ENCODE measurements at regions not wholly inside any gene's neighbourhood (a gene's known extent, or its start where the extent isn't known, plus 50 kb on each side); places are given as distances from the start of the nearest gene placed in this dataset.

- TF ChIP-seq EP300 (IDR thresholded peaks at IDR 0.05), result no peak
- no peak for TF ChIP-seq POLR2A (IDR thresholded peaks at IDR 0.05)
- TF ChIP-seq POLR2AphosphoS5 (IDR thresholded peaks at IDR 0.05), result no peak
- TF ChIP-seq, protein P1, sequence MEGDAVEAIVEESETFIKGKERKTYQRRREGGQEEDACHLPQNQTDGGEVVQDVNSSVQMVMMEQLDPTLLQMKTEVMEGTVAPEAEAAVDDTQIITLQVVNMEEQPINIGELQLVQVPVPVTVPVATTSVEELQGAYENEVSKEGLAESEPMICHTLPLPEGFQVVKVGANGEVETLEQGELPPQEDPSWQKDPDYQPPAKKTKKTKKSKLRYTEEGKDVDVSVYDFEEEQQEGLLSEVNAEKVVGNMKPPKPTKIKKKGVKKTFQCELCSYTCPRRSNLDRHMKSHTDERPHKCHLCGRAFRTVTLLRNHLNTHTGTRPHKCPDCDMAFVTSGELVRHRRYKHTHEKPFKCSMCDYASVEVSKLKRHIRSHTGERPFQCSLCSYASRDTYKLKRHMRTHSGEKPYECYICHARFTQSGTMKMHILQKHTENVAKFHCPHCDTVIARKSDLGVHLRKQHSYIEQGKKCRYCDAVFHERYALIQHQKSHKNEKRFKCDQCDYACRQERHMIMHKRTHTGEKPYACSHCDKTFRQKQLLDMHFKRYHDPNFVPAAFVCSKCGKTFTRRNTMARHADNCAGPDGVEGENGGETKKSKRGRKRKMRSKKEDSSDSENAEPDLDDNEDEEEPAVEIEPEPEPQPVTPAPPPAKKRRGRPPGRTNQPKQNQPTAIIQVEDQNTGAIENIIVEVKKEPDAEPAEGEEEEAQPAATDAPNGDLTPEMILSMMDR (IDR thresholded peaks at IDR 0.05), result no peak
- Histone ChIP-seq H3K36me3 (no peaks in the 10 kb centered on the region), H3K4me3 (no peak overlapping the region), H3K4me1 (no peaks in the 10 kb centered on the region), H3K27me3 (no peaks in the 10 kb centered on the region), H3K9me3 (no peaks in the 10 kb centered on the region), H3K27ac (no peak overlapping the region)
- ATAC-seq (ENCODE audit: low FRiP score in 2 of 2) (no peak), DNase-seq (no peak)
These were observed 628.3 kb upstream of the CHORDC1 start for GRCh38 chr11:90851196-90851595.

GRCh38 chr11:90849312-90849711, 626.5 kb upstream of the CHORDC1 start:
- no peaks in the 10 kb centered on the region for H3K36me3 ChIP-seq
- H3K9me3 ChIP-seq, result no peaks in the 10 kb centered on the region
- H3K27ac ChIP-seq, result no peak overlapping the region
- no peak for TF ChIP-seq POLR2A (IDR thresholded peaks at IDR 0.05)
- no peak for TF ChIP-seq POLR2AphosphoS5 (IDR thresholded peaks at IDR 0.05)
- no peak for TF ChIP-seq EP300 (IDR thresholded peaks at IDR 0.05)
- TF ChIP-seq, protein P1 (IDR thresholded peaks at IDR 0.05), result no peak
- 91 to 92% methylated on average over 4 of the region's 4 CpGs for WGBS, 2 donors
- no peak for ATAC-seq (ENCODE audit: low FRiP score in 2 of 2)
- DNase-seq, result no peak
- H3K27me3 ChIP-seq, result no peaks in the 10 kb centered on the region
- H3K4me1 ChIP-seq, result no peaks in the 10 kb centered on the region
- no peak overlapping the region for H3K4me3 ChIP-seq

- no peak for TF ChIP-seq POLR2A (IDR thresholded peaks at IDR 0.05)
These were observed 624.5 kb upstream of the CHORDC1 start for GRCh38 chr11:90847268-90847886.

GRCh38 chr11:90846628-90847027, 623.8 kb upstream of the CHORDC1 start:
- H3K36me3 ChIP-seq, result no peaks in the 10 kb centered on the region
- WGBS, 2 donors, result 77 to 85% methylated on average over 3 of the region's 3 CpGs
- H3K27me3 ChIP-seq, result no peaks in the 10 kb centered on the region
- DNase-seq (no peak), ATAC-seq (ENCODE audit: low FRiP score in 2 of 2) (no peak)
- no peaks in the 10 kb centered on the region for H3K9me3 ChIP-seq
- H3K27ac ChIP-seq, result no peak overlapping the region
- no peaks in the 10 kb centered on the region for H3K4me1 ChIP-seq
- TF ChIP-seq, protein P1 (IDR thresholded peaks at IDR 0.05), result no peak
- TF ChIP-seq EP300 (IDR thresholded peaks at IDR 0.05), result no peak
- no peak for TF ChIP-seq POLR2AphosphoS5 (IDR thresholded peaks at IDR 0.05)
- no peak for TF ChIP-seq POLR2A (IDR thresholded peaks at IDR 0.05)
- no peak overlapping the region for H3K4me3 ChIP-seq

More at GRCh38 chr11:90847268-90847886, 624.5 kb upstream of the CHORDC1 start:
- 92 to 93% methylated on average over 1 of the region's 1 CpG for WGBS, 2 donors
- Histone ChIP-seq H3K36me3 (no peaks in the 10 kb centered on the region), H3K9me3 (no peaks in the 10 kb centered on the region), H3K27me3 (no peaks in the 10 kb centered on the region), H3K4me1 (no peaks in the 10 kb centered on the region), H3K4me3 (no peak overlapping the region), H3K27ac (no peak overlapping the region)
- DNase-seq, result no peak
- no peak for ATAC-seq (ENCODE audit: low FRiP score in 2 of 2)

DNA sequence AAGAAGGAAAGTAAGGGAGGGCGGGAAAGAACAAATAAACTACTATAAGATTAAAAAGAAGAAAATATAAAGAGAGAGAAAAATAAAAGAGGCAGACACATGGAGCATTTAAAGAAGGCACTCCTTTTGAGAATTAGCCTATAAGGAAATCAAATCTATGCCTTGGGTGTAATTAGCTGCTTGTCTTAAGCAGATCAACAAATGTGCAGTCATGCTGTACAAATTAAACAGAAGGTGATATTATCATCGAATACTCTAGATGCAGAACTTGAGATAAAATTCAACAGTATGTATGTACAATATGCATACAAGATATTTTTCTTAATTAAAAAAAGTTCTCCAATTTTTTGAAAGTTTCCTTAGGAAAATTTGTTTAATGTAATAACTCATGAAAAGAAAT, 623.0 kb upstream of the CHORDC1 start:
- DNase-seq (no peak), ATAC-seq (ENCODE audit: low FRiP score in 2 of 2) (no peak)
- WGBS, 2 donors, result 85 to 86% methylated on average over 2 of the region's 2 CpGs
- H3K4me1 ChIP-seq, result no peaks in the 10 kb centered on the region
- H3K27me3 ChIP-seq, result no peaks in the 10 kb centered on the region
- no peak overlapping the region for H3K4me3 ChIP-seq
- TF ChIP-seq POLR2A (IDR thresholded peaks at IDR 0.05) (no peak), EP300 (IDR thresholded peaks at IDR 0.05) (no peak), POLR2AphosphoS5 (IDR thresholded peaks at IDR 0.05) (no peak)
- TF ChIP-seq, protein P1 (IDR thresholded peaks at IDR 0.05), result no peak
- H3K27ac ChIP-seq, result no peak overlapping the region
- H3K36me3 ChIP-seq, result no peaks in the 10 kb centered on the region
- H3K9me3 ChIP-seq, result no peaks in the 10 kb centered on the region
